HG03060 (cell line): ENCODE measurements at regions not wholly inside any gene's neighbourhood (a gene's known extent, or its start where the extent isn't known, plus 50 kb on each side); places are given as distances from the start of the nearest gene placed in this dataset.

Source experiments
- ATAC-seq: cut with Tn5 transposase; IDR thresholded peaks from one replicate; pipeline ENCODE4 v1.9.1; 2021; ENCODE audit warnings: low read depth, moderate number of reproducible peaks; ENCODE audit not compliant: unreplicated experiment

- ATAC-seq = no peak
Measured at GRCh38 chr6:45714741-45715507, 300.7 kb downstream of the CLIC5 start.

GRCh38 chr6:45714006-45714730, 301.5 kb downstream of the CLIC5 start:
- ATAC-seq = no peak
